Astrocyte of the cerebellum (primary cell): ENCODE measurements at regions not wholly inside any gene's neighbourhood (a gene's known extent, or its start where the extent isn't known, plus 50 kb on each side); places are given as distances from the start of the nearest gene placed in this dataset.

Experiments used
- DNase-seq: peaks from one replicate; pipeline ENCODE4 v3.0.0-alpha.2; 2011; ENCODE audit warnings: low read depth
- H3K4me3 ChIP-seq: 2 replicates; pipeline ENCODE4 v1.5.1; 2011; ENCODE audit warnings: mild to moderate bottlenecking, low read depth, low read length, moderate library complexity
- in situ Hi-C: cut with HindIII; loops from 2 replicates; pipeline ENCODE4 v1.10.0; 2017; ENCODE audit warnings: low sequenced_read_pairs
- TF ChIP-seq, protein P1 (sequence below): IDR thresholded peaks from 2 replicates; pipeline ENCODE4 v1.5.1; 2012; ENCODE audit warnings: low read length, low read depth, moderate library complexity, mild to moderate bottlenecking; ENCODE audit errors: missing control alignments

- DNase-seq = no peak
- TF ChIP-seq, protein P1, sequence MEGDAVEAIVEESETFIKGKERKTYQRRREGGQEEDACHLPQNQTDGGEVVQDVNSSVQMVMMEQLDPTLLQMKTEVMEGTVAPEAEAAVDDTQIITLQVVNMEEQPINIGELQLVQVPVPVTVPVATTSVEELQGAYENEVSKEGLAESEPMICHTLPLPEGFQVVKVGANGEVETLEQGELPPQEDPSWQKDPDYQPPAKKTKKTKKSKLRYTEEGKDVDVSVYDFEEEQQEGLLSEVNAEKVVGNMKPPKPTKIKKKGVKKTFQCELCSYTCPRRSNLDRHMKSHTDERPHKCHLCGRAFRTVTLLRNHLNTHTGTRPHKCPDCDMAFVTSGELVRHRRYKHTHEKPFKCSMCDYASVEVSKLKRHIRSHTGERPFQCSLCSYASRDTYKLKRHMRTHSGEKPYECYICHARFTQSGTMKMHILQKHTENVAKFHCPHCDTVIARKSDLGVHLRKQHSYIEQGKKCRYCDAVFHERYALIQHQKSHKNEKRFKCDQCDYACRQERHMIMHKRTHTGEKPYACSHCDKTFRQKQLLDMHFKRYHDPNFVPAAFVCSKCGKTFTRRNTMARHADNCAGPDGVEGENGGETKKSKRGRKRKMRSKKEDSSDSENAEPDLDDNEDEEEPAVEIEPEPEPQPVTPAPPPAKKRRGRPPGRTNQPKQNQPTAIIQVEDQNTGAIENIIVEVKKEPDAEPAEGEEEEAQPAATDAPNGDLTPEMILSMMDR = no peak
- H3K4me3 ChIP-seq = no peak overlapping the region
- in situ Hi-C loops = no loop called here
These were observed 50.3 kb upstream of the STPG2 start for GRCh38 chr4:98193459-98194105.
